PC-3 (cell line): ENCODE measurements at regions not wholly inside any gene's neighbourhood (a gene's known extent, or its start where the extent isn't known, plus 50 kb on each side); places are given as distances from the start of the nearest gene placed in this dataset.

Experiments used
- ATAC-seq: fragments of 200-7000 bp; cut with Tn5 transposase; 2 replicates; pipeline ENCODE4 v1.9.1; 2020; ENCODE audit warnings: mild to moderate bottlenecking, moderate library complexity
- BruUV-seq: library from RNA; stranded (reverse); fragments of 400-500 nt; replicated peaks from 2 replicates; lab custom pipeline; 2021; lab: Mats Ljungman, UMichigan
- CTCF ChIA-PET: fragments of 300-600 bp; sonication (Branson Sonifier 250); formaldehyde crosslinking; loops from one replicate; lab custom pipeline; 2022; ENCODE audit warnings: antibody characterized with exemption; lab: Charles Lee
- POLR2A ChIA-PET: fragments of 300-600 bp; sonication (Branson Sonifier 250); formaldehyde crosslinking; loops from one replicate; lab custom pipeline; 2022; ENCODE audit warnings: antibody characterized with exemption; ENCODE audit not compliant: unreplicated experiment; lab: Charles Lee
- DNase-seq: peaks from one replicate; pipeline ENCODE4 v3.0.0-alpha.2; 2015
- H2AFZ ChIP-seq: fragments of 300-600 bp; sonication (generic); 2 replicates; pipeline ENCODE4 v1.6.0; 2016; ENCODE audit warnings: antibody characterized with exemption, low read length
- H3F3A ChIP-seq: fragments of 300-600 bp; sonication (generic); one replicate; pipeline ENCODE4 v1.6.0; 2017; ENCODE audit warnings: antibody characterized with exemption, low read length, control low read depth, mild to moderate bottlenecking; ENCODE audit not compliant: unreplicated experiment
- H3K27ac ChIP-seq: fragments of 300-600 bp; sonication (generic); 2 replicates; pipeline ENCODE4 v1.5.1; 2016; ENCODE audit warnings: mild to moderate bottlenecking, low read length
- H3K27me3 ChIP-seq: fragments of 300-600 bp; sonication (generic); 2 replicates; pipeline ENCODE4 v1.6.1; 2016; ENCODE audit warnings: low read length, mixed read lengths
- H3K36me3 ChIP-seq: fragments of 300-600 bp; sonication (generic); 2 replicates; pipeline ENCODE4 v1.6.1; 2016; ENCODE audit warnings: low read depth, mixed run types, low read length, mixed read lengths
- H3K4me1 ChIP-seq: fragments of 300-600 bp; sonication (generic); 2 replicates; pipeline ENCODE4 v1.5.1; 2016; ENCODE audit warnings: low read length; ENCODE audit not compliant: insufficient read depth
- H3K4me2 ChIP-seq: fragments of 300-600 bp; sonication (generic); 2 replicates; pipeline ENCODE4 v1.6.0; 2016; ENCODE audit warnings: low read length
- H3K4me3 ChIP-seq: fragments of 300-600 bp; sonication (generic); 2 replicates; pipeline ENCODE4 v1.5.1; 2016; ENCODE audit warnings: mild to moderate bottlenecking, low read length, mixed read lengths
- H3K79me2 ChIP-seq: fragments of 300-600 bp; sonication (generic); 2 replicates; pipeline ENCODE4 v1.6.1; 2017; ENCODE audit warnings: low read length, mixed read lengths
- H3K9ac ChIP-seq: fragments of 300-600 bp; sonication (generic); 2 replicates; pipeline ENCODE4 v1.6.0; 2016; ENCODE audit warnings: mild to moderate bottlenecking, low read length
- H3K9me2 ChIP-seq: fragments of 300-600 bp; sonication (generic); replicated peaks from 2 replicates; pipeline ENCODE4 v1.6.1; 2016; ENCODE audit warnings: mixed run types, low read length, mixed read lengths
- H3K9me3 ChIP-seq: fragments of 300-600 bp; sonication (generic); 2 replicates; pipeline ENCODE4 v1.6.1; 2016; ENCODE audit warnings: low read length, mixed read lengths
- H4K20me1 ChIP-seq: fragments of 300-600 bp; sonication (generic); 2 replicates; pipeline ENCODE4 v1.6.1; 2016; ENCODE audit warnings: low read length, mixed read lengths
- CTCF ChIP-seq: fragments of 300-600 bp; sonication (generic); conservative IDR thresholded peaks from 2 replicates; pipeline ENCODE4 v1.5.1; 2017; ENCODE audit warnings: antibody characterized with exemption, low read depth, mild to moderate bottlenecking, low read length
- EZH2 ChIP-seq: fragments of 300-600 bp; sonication (generic); IDR thresholded peaks from one replicate; pipeline ENCODE4 v1.6.1; 2017; ENCODE audit warnings: antibody characterized with exemption, mild to moderate bottlenecking, low read length; ENCODE audit not compliant: unreplicated experiment
- EZH2phosphoT487 ChIP-seq: fragments of 300-600 bp; sonication (generic); IDR thresholded peaks from 2 replicates; pipeline ENCODE4 v1.6.1; 2018; ENCODE audit warnings: mild to moderate bottlenecking, antibody characterized with exemption, low read length, borderline replicate concordance
- intact Hi-C: fragments of 100-400 bp; cut with micrococcal nuclease; formaldehyde crosslinking; loops from 2 replicates; pipeline ENCODE4 v1.9.0; 2023

DNA sequence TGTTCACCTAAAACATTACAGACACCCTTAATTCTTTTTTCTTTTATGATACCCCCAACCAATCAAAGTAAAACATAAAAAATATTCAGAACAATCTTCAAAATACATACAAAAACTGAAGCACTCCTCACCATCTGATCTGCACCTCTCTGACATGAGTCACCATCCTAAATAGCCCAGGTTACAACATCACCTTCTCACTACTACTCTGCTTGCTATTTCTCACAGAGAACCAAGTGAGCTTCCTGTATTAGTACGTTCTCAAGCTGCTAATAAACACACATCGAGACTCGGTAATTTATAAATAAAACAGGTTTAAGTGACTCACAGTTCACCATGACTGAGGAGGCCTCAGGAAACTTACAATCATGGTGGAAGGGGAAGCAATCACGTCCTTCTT is 183.5 kb downstream of the CBLN2 start:
- intact Hi-C loops: no loop called here
- TF ChIP-seq EZH2: no peak
- TF ChIP-seq CTCF: no peak
- TF ChIP-seq EZH2phosphoT487: no peak
- no TSS peak for BruUV-seq

DNA sequence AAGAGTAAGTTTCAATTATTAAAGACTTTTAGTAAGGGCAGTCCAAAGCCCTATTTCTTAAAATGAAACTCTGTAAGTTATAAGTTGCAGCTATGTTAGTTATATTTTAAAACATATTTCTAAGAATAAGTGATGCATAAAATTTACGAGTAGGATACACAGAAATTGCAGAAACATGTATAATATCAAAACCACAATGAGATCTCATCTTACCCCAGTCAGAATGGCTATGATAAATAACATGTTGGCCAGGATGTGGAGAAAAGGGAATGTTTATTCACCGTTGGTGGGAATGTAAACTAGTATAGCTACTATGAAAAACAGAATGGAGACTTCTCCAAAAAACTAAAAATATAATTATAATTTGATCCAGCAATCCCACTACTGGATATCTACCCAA is 201.2 kb downstream of the CBLN2 start:
- no peaks in the 10 kb centered on the region for H4K20me1 ChIP-seq
- BruUV-seq: no TSS peak
- no peaks in the 10 kb centered on the region for H3K9me2 ChIP-seq
- H3K4me1 ChIP-seq: no peaks in the 10 kb centered on the region
- H3K4me3 ChIP-seq: no peak overlapping the region
- H3K9me3 ChIP-seq: no peaks in the 10 kb centered on the region
- H3K36me3 ChIP-seq: no peaks in the 10 kb centered on the region
- 0 out of 2 replicates have a peak, but pooled peaks have one; percentile 13 for ATAC-seq
- intact Hi-C loops: no loop called here
- POLR2A ChIA-PET: no interaction called here
- H3K4me2 ChIP-seq: no peak overlapping the region
- H2AFZ ChIP-seq: no peak overlapping the region
- no peak overlapping the region for H3K27ac ChIP-seq
- TF ChIP-seq EZH2: no peak
- no peak for TF ChIP-seq EZH2phosphoT487
- TF ChIP-seq CTCF: no peak
- no peaks in the 10 kb centered on the region for H3F3A ChIP-seq
- DNase-seq: no peak
- no peaks in the 10 kb centered on the region for H3K79me2 ChIP-seq
- no peaks in the 10 kb centered on the region for H3K27me3 ChIP-seq
- no peak overlapping the region for H3K9ac ChIP-seq
- CTCF ChIA-PET: no interaction called here

More for the DNA sequence above, 183.5 kb downstream of the CBLN2 start:
- POLR2A ChIA-PET: no interaction called here
- Histone ChIP-seq H3F3A (no peaks in the 10 kb centered on the region), H3K4me2 (no peak overlapping the region), H3K4me3 (no peak overlapping the region), H4K20me1 (no peaks in the 10 kb centered on the region), H3K27ac (no peak overlapping the region), H3K9ac (no peak overlapping the region), H2AFZ (no peak overlapping the region), H3K79me2 (no peaks in the 10 kb centered on the region), H3K9me2 (no peaks in the 10 kb centered on the region), H3K27me3 (no peaks in the 10 kb centered on the region), H3K9me3 (no peaks in the 10 kb centered on the region), H3K36me3 (no peaks in the 10 kb centered on the region), H3K4me1 (no peaks in the 10 kb centered on the region)
- ATAC-seq (no peak), DNase-seq (no peak)
- CTCF ChIA-PET: no interaction called here

- Histone ChIP-seq H4K20me1 (no peaks in the 10 kb centered on the region), H3K79me2 (no peaks in the 10 kb centered on the region), H3K27ac (no peak overlapping the region), H3K9me2 (no peaks in the 10 kb centered on the region), H3K9ac (no peak overlapping the region), H3K36me3 (no peaks in the 10 kb centered on the region), H3K27me3 (no peaks in the 10 kb centered on the region), H2AFZ (no peak overlapping the region), H3F3A (no peaks in the 10 kb centered on the region), H3K9me3 (no peaks in the 10 kb centered on the region), H3K4me1 (no peaks in the 10 kb centered on the region), H3K4me2 (no peak overlapping the region), H3K4me3 (no peak overlapping the region)
- POLR2A ChIA-PET: no interaction called here
- TF ChIP-seq EZH2 (no peak), EZH2phosphoT487 (no peak), CTCF (no peak)
- no peak for ATAC-seq
- no peak for DNase-seq
- CTCF ChIA-PET: no interaction called here
- intact Hi-C loops: no loop called here
- BruUV-seq: no TSS peak
Observed at GRCh38 chr18:72339976-72340375, 204.2 kb downstream of the CBLN2 start.
